ENCODE measurements at regions not wholly inside any gene's neighbourhood (a gene's known extent, or its start where the extent isn't known, plus 50 kb on each side); places are given as distances from the start of the nearest gene placed in this dataset.

DNA sequence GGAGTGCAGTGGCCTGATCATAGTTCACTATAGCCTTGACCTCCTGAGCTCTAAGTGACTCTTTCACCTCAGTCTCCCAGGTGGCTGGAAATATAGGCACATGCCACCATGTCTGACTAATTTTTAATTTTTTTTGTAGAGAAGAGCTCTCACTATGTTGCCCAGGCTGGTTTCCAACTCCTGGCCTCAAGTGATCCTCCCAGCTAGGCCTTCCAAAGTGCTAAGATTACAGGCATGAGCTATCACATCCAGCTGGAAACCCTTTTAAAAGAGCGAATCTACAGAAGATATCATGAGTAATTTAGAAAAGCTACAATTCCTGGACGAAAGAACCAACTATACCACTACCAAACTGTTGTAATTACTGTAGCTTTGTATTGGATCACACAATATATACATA is 394.4 kb upstream of the AUTS2 start:
- TF ChIP-seq, protein P1, sequence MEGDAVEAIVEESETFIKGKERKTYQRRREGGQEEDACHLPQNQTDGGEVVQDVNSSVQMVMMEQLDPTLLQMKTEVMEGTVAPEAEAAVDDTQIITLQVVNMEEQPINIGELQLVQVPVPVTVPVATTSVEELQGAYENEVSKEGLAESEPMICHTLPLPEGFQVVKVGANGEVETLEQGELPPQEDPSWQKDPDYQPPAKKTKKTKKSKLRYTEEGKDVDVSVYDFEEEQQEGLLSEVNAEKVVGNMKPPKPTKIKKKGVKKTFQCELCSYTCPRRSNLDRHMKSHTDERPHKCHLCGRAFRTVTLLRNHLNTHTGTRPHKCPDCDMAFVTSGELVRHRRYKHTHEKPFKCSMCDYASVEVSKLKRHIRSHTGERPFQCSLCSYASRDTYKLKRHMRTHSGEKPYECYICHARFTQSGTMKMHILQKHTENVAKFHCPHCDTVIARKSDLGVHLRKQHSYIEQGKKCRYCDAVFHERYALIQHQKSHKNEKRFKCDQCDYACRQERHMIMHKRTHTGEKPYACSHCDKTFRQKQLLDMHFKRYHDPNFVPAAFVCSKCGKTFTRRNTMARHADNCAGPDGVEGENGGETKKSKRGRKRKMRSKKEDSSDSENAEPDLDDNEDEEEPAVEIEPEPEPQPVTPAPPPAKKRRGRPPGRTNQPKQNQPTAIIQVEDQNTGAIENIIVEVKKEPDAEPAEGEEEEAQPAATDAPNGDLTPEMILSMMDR (IDR thresholded peaks at IDR 0.05): no peak
- TF ChIP-seq POLR2AphosphoS5 (IDR thresholded peaks at IDR 0.05): no peak
- no peak for TF ChIP-seq POLR2A (IDR thresholded peaks at IDR 0.05; ENCODE audit: low read depth)

Measured in esophagus muscularis mucosa (tissue), 3 donors.